Right lobe of liver (tissue), 4 donors: ENCODE measurements at regions not wholly inside any gene's neighbourhood (a gene's known extent, or its start where the extent isn't known, plus 50 kb on each side); places are given as distances from the start of the nearest gene placed in this dataset.
"Not testable (repeated sequence)": the region's sequence is repeated elsewhere in the genome, so short reads cannot be mapped to it uniquely, and the experiment has no call there.

Source experiments
- POLR2A ChIP-seq: fragments of 450-650 bp; IDR thresholded peaks from one replicate; pipeline ENCODE4 v1.6.1; 2017; ENCODE audit warnings: antibody characterized with exemption, mild to moderate bottlenecking
- TF ChIP-seq, protein P1 (sequence below), 4 donors: fragments of 200-600 bp in 3 of 4; fragments of 450-650 bp in 1 of 4; IDR thresholded peaks; one replicate each; pipeline versions ENCODE4 v1.5.1 to v1.8.0; 2016 to 2022; ENCODE audit warnings: antibody characterized with exemption in 4 of 4, mild to moderate bottlenecking in 2 of 4
- donor health status: DM: no; HTN: no; CAD: no.
- donor health status: DM: no; HTN: no; CAD: no.
- donor health status: DM: no; HTN: yes; CAD: no.

DNA sequence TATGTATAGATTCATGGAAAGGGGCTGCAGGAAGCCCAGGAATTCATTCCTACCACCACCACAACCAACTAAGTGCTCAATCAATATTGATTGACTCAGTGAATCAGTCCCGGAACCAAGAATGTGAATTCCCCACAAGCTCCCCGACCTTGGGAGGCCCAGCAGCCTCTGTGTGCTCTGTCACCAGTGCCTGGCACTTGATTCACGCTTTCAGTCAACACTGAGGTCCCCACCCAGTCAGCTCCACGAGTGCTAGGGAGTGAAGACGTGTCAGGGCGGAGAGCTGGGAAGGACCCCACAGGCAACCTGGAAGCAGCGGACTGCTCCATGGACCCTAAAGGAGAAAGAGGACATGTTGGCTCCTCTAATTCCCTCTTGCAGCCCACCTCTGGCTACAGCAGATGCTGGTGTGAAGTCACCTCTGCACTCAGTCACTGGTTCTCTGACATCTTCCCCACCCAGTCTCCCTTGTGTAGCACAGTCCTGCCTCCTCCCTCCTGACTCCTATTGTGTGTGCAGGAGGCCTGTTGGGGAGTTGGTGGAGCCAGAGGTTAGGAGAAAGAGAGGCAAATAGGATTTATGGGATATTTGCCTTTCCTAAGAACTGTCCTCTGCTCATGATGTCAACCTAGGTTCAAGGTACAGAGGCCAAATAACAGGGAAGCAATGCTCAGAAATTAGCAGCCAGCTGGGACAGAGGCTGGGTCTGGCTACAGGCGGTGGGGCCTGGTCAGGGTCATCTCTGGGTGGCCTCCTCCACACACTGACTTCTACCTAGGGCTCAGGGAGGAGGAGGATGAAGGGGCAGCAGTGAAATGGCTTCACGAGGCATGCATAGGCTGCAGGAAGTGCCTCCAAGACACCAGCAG is 88.2 kb downstream of the TRIM69 start:
- not testable (repeated sequence) for TF ChIP-seq POLR2A
- TF ChIP-seq, protein P1, sequence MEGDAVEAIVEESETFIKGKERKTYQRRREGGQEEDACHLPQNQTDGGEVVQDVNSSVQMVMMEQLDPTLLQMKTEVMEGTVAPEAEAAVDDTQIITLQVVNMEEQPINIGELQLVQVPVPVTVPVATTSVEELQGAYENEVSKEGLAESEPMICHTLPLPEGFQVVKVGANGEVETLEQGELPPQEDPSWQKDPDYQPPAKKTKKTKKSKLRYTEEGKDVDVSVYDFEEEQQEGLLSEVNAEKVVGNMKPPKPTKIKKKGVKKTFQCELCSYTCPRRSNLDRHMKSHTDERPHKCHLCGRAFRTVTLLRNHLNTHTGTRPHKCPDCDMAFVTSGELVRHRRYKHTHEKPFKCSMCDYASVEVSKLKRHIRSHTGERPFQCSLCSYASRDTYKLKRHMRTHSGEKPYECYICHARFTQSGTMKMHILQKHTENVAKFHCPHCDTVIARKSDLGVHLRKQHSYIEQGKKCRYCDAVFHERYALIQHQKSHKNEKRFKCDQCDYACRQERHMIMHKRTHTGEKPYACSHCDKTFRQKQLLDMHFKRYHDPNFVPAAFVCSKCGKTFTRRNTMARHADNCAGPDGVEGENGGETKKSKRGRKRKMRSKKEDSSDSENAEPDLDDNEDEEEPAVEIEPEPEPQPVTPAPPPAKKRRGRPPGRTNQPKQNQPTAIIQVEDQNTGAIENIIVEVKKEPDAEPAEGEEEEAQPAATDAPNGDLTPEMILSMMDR (IDR thresholded peaks at IDR 0.05), result not testable (repeated sequence)
